RCC 7860 (cell line): ENCODE measurements at regions not wholly inside any gene's neighbourhood (a gene's known extent, or its start where the extent isn't known, plus 50 kb on each side); places are given as distances from the start of the nearest gene placed in this dataset.
"Not testable (repeated sequence)": the region's sequence is repeated elsewhere in the genome, so short reads cannot be mapped to it uniquely, and the experiment has no call there.

Experiments
- DNase-seq: peaks from one replicate; pipeline ENCODE4 v3.0.0-alpha.2; 2015; ENCODE audit warnings: low spot score
- FAIRE-seq: peaks from 2 replicates; lab custom pipeline; 2012; peaks lifted over from hg19 to GRCh38; lab: Jason Lieb, UNC

GRCh38 chr5:87127956-87128687 lies 139.6 kb upstream of the RASA1 start:
- FAIRE-seq: peak; percentile 82
- DNase-seq: peak; percentile 45

- DNase-seq: no peak
- FAIRE-seq: no peak
These were observed 138.6 kb upstream of the RASA1 start for GRCh38 chr5:87129046-87129445.

GRCh38 chr5:87132696-87133095 lies 135.0 kb upstream of the RASA1 start:
- no peak for FAIRE-seq
- DNase-seq: no peak

GRCh38 chr5:87134513-87134912 lies 133.2 kb upstream of the RASA1 start:
- not testable (repeated sequence) for FAIRE-seq, DNase-seq

- FAIRE-seq (peak; percentile 49), DNase-seq (peak; percentile 52)
These were observed 131.6 kb upstream of the RASA1 start for GRCh38 chr5:87136096-87136495.

GRCh38 chr5:87136733-87137132 lies 130.9 kb upstream of the RASA1 start:
- FAIRE-seq (no peak), DNase-seq (no peak)

- DNase-seq (no peak), FAIRE-seq (no peak)
These were observed 130.4 kb upstream of the RASA1 start for GRCh38 chr5:87137283-87137682.

GRCh38 chr5:87138091-87138805 lies 129.4 kb upstream of the RASA1 start:
- FAIRE-seq: no peak
- DNase-seq: no peak

- no peak for FAIRE-seq
- no peak for DNase-seq
These were observed 127.9 kb upstream of the RASA1 start for GRCh38 chr5:87139795-87140194.

- no peak for DNase-seq
- FAIRE-seq: no peak
These were observed 126.1 kb upstream of the RASA1 start for GRCh38 chr5:87141544-87141943.

GRCh38 chr5:87145853-87146252 lies 121.8 kb upstream of the RASA1 start:
- DNase-seq, FAIRE-seq: not testable (repeated sequence)

GRCh38 chr5:87147441-87147840 lies 120.2 kb upstream of the RASA1 start:
- no peak for DNase-seq
- FAIRE-seq: no peak

GRCh38 chr5:87150630-87151029 lies 117.1 kb upstream of the RASA1 start:
- no peak for FAIRE-seq
- DNase-seq: no peak

GRCh38 chr5:87151547-87151946 lies 116.1 kb upstream of the RASA1 start:
- FAIRE-seq (peak; percentile 95), DNase-seq (peak; percentile 97)

- FAIRE-seq (no peak), DNase-seq (no peak)
These were observed 114.8 kb upstream of the RASA1 start for GRCh38 chr5:87152886-87153285.

- DNase-seq: no peak
- no peak for FAIRE-seq
These were observed 113.5 kb upstream of the RASA1 start for GRCh38 chr5:87154191-87154590.

GRCh38 chr5:87155106-87155505 lies 112.6 kb upstream of the RASA1 start:
- DNase-seq: no peak
- no peak for FAIRE-seq

- no peak for DNase-seq
- peak; percentile 25 for FAIRE-seq
These were observed 111.1 kb upstream of the RASA1 start for GRCh38 chr5:87156631-87157030.

GRCh38 chr5:87164409-87164808 lies 103.3 kb upstream of the RASA1 start:
- FAIRE-seq: no peak

GRCh38 chr5:87169300-87169991 lies 98.2 kb upstream of the RASA1 start:
- DNase-seq (peak; percentile 9), FAIRE-seq (no peak)

More at GRCh38 chr5:87164409-87164808, 103.3 kb upstream of the RASA1 start:
- no peak for DNase-seq

GRCh38 chr5:87170799-87171198 lies 96.9 kb upstream of the RASA1 start:
- no peak for DNase-seq
- no peak for FAIRE-seq

- DNase-seq (no peak), FAIRE-seq (no peak)
These were observed 85.0 kb upstream of the RASA1 start for GRCh38 chr5:87182649-87183048.
